Uterus (tissue), 3 donors: ENCODE measurements at regions not wholly inside any gene's neighbourhood (a gene's known extent, or its start where the extent isn't known, plus 50 kb on each side); places are given as distances from the start of the nearest gene placed in this dataset.

Experiments
- DNase-seq, 2 donors: peaks; one replicate each; pipeline ENCODE4 v3.0.0-alpha.2; 2019 to 2020
- H3K27ac ChIP-seq, 2 donors: fragments of 200-600 bp; sonication (generic); 1 replicate in 1 of 2; 2 replicates in 1 of 2; pipeline ENCODE4 v1.5.1; 2016 to 2018
- H3K27me3 ChIP-seq, 2 donors: fragments of 200-600 bp; sonication (generic); one replicate each; pipeline ENCODE4 v1.5.1; 2018 to 2019; ENCODE audit warnings: control low read depth in 1 of 2
- H3K36me3 ChIP-seq, 2 donors: fragments of 200-600 bp; sonication (generic); one replicate each; pipeline ENCODE4 v1.5.1; 2019; ENCODE audit warnings: control low read depth in 1 of 2
- H3K4me1 ChIP-seq, 2 donors: fragments of 200-600 bp; sonication (generic); one replicate each; pipeline ENCODE4 v1.5.1; 2018 to 2019; ENCODE audit warnings: control low read depth in 1 of 2
- H3K4me3 ChIP-seq, 2 donors: fragments of 200-600 bp; sonication (generic); 1 replicate in 1 of 2; 2 replicates in 1 of 2; pipeline ENCODE4 v1.5.1; 2018 to 2019; ENCODE audit warnings: mild to moderate bottlenecking in 1 of 2
- H3K9me3 ChIP-seq, 2 donors: fragments of 200-600 bp; sonication (generic); one replicate each; pipeline ENCODE4 v1.5.1; 2019; ENCODE audit warnings: control low read depth in 1 of 2
- CTCF ChIP-seq, 4 experiments: fragments of 200-600 bp in 2 of 4; fragments of 450-650 bp in 2 of 4; sonication (generic) in 2 of 4; IDR thresholded peaks; one replicate each; pipeline ENCODE4 v1.5.1; 2016 to 2019; ENCODE audit warnings: antibody characterized with exemption in 4 of 4, mild to moderate bottlenecking in 2 of 4, moderate library complexity in 1 of 4
- POLR2A ChIP-seq, 2 donors: fragments of 450-650 bp; IDR thresholded peaks; one replicate each; pipeline ENCODE4 v1.6.1; 2016; ENCODE audit warnings: antibody characterized with exemption in 2 of 2, mild to moderate bottlenecking in 1 of 2, moderate library complexity in 1 of 2
- intact Hi-C: fragments of 100-400 bp; cut with DNase I; formaldehyde crosslinking; loops from one replicate; pipeline ENCODE4 v1.15.1; 2023; ENCODE audit warnings: low total_unique reads
- donor health status: DM: yes; HTN: yes; CAD: no.

GRCh38 chr5:2254880-2255750 is 372.4 kb upstream of the IRX4 start:
- Histone ChIP-seq H3K27me3 (no peaks in the 10 kb centered on the region), H3K9me3 (no peaks in the 10 kb centered on the region), H3K4me1 (no peaks in the 10 kb centered on the region), H3K36me3 (no peaks in the 10 kb centered on the region), H3K27ac (no peak overlapping the region), H3K4me3 (no peak overlapping the region)
- intact Hi-C loops: no loop called here
- TF ChIP-seq POLR2A (IDR thresholded peaks at IDR 0.05) (no peak), CTCF (IDR thresholded peaks at IDR 0.05) (no peak)
- no peak for DNase-seq

- H3K4me1 ChIP-seq: no peaks in the 10 kb centered on the region
- DNase-seq: no peak
- H3K4me3 ChIP-seq: no peak overlapping the region
- H3K27ac ChIP-seq: no peak overlapping the region
- TF ChIP-seq POLR2A (IDR thresholded peaks at IDR 0.05) (no peak), CTCF (IDR thresholded peaks at IDR 0.05) (no peak)
- H3K9me3 ChIP-seq: no peaks in the 10 kb centered on the region
- H3K36me3 ChIP-seq: no peaks in the 10 kb centered on the region
- H3K27me3 ChIP-seq: no peaks in the 10 kb centered on the region
- intact Hi-C loops: no loop called here
These were observed 371.7 kb upstream of the IRX4 start for GRCh38 chr5:2254406-2254805.

GRCh38 chr5:2253040-2253975 is 370.6 kb upstream of the IRX4 start:
- Histone ChIP-seq H3K27ac (no peak overlapping the region), H3K9me3 (no peaks in the 10 kb centered on the region), H3K4me1 (no peaks in the 10 kb centered on the region), H3K4me3 (no peak overlapping the region), H3K27me3 (no peaks in the 10 kb centered on the region), H3K36me3 (no peaks in the 10 kb centered on the region)
- intact Hi-C loops: no loop called here
- no peak for DNase-seq
- TF ChIP-seq POLR2A (IDR thresholded peaks at IDR 0.05): no peak
- no peak for TF ChIP-seq CTCF (IDR thresholded peaks at IDR 0.05)

- TF ChIP-seq CTCF (IDR thresholded peaks at IDR 0.05) (no peak), POLR2A (IDR thresholded peaks at IDR 0.05) (no peak)
- Histone ChIP-seq H3K27ac (no peak overlapping the region), H3K36me3 (no peaks in the 10 kb centered on the region), H3K4me3 (no peak overlapping the region), H3K4me1 (no peaks in the 10 kb centered on the region), H3K27me3 (no peaks in the 10 kb centered on the region), H3K9me3 (peaks cover 0 to 4% of the 10 kb centered on the region in 2 donors)
- DNase-seq: no peak
- intact Hi-C loops: no loop called here
These were observed 369.0 kb upstream of the IRX4 start for GRCh38 chr5:2251751-2252150.

- TF ChIP-seq CTCF (IDR thresholded peaks at IDR 0.05) (no peak), POLR2A (IDR thresholded peaks at IDR 0.05) (no peak)
- Histone ChIP-seq H3K27ac (no peak overlapping the region), H3K36me3 (no peaks in the 10 kb centered on the region), H3K9me3 (peaks cover 0 to 4% of the 10 kb centered on the region in 2 donors), H3K4me1 (no peaks in the 10 kb centered on the region), H3K4me3 (no peak overlapping the region), H3K27me3 (no peaks in the 10 kb centered on the region)
- no peak for DNase-seq
- intact Hi-C loops: no loop called here
These were observed 368.6 kb upstream of the IRX4 start for GRCh38 chr5:2251298-2251697.
